Panc1 (cell line): ENCODE measurements at regions not wholly inside any gene's neighbourhood (a gene's known extent, or its start where the extent isn't known, plus 50 kb on each side); places are given as distances from the start of the nearest gene placed in this dataset.

Experiments
- CTCF ChIP-seq: fragments of 450-650 bp; IDR thresholded peaks from 2 replicates; pipeline ENCODE4 v1.5.1; 2017; ENCODE audit warnings: mild to moderate bottlenecking
- POLR2AphosphoS5 ChIP-seq: IDR thresholded peaks from 2 replicates; pipeline ENCODE4 v1.6.1; 2012; ENCODE audit warnings: mild to moderate bottlenecking, low read depth, low read length, moderate library complexity
- SIN3A ChIP-seq: IDR thresholded peaks from 2 replicates; pipeline ENCODE4 v1.6.1; 2012; ENCODE audit warnings: low read depth, mild to moderate bottlenecking, low read length, moderate library complexity, borderline replicate concordance; ENCODE audit not compliant: insufficient read depth
- TCF7L2 ChIP-seq: IDR thresholded peaks from 2 replicates; pipeline ENCODE4 v1.6.1; 2011; ENCODE audit warnings: mild to moderate bottlenecking, low read depth, low read length, inconsistent platforms
- TF ChIP-seq, protein P1 (sequence below), 2 experiments: IDR thresholded peaks; 2 replicates each; pipeline ENCODE4 v1.6.1; 2011 to 2012; ENCODE audit warnings: low read depth in 2 of 2, control low read depth in 1 of 2, low read length in 1 of 2, mild to moderate bottlenecking in 1 of 2, moderate library complexity in 1 of 2; ENCODE audit not compliant: insufficient read depth in 1 of 2

- TF ChIP-seq, protein P1, sequence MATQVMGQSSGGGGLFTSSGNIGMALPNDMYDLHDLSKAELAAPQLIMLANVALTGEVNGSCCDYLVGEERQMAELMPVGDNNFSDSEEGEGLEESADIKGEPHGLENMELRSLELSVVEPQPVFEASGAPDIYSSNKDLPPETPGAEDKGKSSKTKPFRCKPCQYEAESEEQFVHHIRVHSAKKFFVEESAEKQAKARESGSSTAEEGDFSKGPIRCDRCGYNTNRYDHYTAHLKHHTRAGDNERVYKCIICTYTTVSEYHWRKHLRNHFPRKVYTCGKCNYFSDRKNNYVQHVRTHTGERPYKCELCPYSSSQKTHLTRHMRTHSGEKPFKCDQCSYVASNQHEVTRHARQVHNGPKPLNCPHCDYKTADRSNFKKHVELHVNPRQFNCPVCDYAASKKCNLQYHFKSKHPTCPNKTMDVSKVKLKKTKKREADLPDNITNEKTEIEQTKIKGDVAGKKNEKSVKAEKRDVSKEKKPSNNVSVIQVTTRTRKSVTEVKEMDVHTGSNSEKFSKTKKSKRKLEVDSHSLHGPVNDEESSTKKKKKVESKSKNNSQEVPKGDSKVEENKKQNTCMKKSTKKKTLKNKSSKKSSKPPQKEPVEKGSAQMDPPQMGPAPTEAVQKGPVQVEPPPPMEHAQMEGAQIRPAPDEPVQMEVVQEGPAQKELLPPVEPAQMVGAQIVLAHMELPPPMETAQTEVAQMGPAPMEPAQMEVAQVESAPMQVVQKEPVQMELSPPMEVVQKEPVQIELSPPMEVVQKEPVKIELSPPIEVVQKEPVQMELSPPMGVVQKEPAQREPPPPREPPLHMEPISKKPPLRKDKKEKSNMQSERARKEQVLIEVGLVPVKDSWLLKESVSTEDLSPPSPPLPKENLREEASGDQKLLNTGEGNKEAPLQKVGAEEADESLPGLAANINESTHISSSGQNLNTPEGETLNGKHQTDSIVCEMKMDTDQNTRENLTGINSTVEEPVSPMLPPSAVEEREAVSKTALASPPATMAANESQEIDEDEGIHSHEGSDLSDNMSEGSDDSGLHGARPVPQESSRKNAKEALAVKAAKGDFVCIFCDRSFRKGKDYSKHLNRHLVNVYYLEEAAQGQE (IDR thresholded peaks at IDR 0.05; ENCODE audit: insufficient read depth in 1 of 2, low read depth in 2 of 2, low read length in 1 of 2): no peak
- no peak for TF ChIP-seq CTCF
- TF ChIP-seq POLR2AphosphoS5: no peak
- no peak for TF ChIP-seq SIN3A
- TF ChIP-seq TCF7L2: no peak
Measured at GRCh38 chr16:52103791-52104190, 443.2 kb downstream of the TOX3 start.
